GM12891 (cell line): ENCODE measurements at regions not wholly inside any gene's neighbourhood (a gene's known extent, or its start where the extent isn't known, plus 50 kb on each side); places are given as distances from the start of the nearest gene placed in this dataset.

Experiments
- POLR2A ChIP-seq: IDR thresholded peaks from 2 replicates; pipeline ENCODE4 v1.6.1; 2011; ENCODE audit warnings: low read depth, low read length, control low read depth
- POLR2AphosphoS5 ChIP-seq: IDR thresholded peaks from 2 replicates; pipeline ENCODE4 v1.6.1; 2011; ENCODE audit warnings: low read depth, low read length, control low read depth
- TAF1 ChIP-seq: IDR thresholded peaks from 2 replicates; pipeline ENCODE4 v1.6.1; 2011; ENCODE audit warnings: low read depth, low read length, control low read depth

GRCh38 chr4:43471950-43472349, 579.4 kb downstream of the GRXCR1 start:
- no peak for TF ChIP-seq POLR2AphosphoS5
- TF ChIP-seq POLR2A = no peak
- TF ChIP-seq TAF1 = no peak
